22Rv1 (cell line): ENCODE measurements at regions not wholly inside any gene's neighbourhood (a gene's known extent, or its start where the extent isn't known, plus 50 kb on each side); places are given as distances from the start of the nearest gene placed in this dataset.

Experiments used
- H3K27ac ChIP-seq: fragments of 450-650 bp; 2 replicates; pipeline ENCODE4 v1.5.1; 2017
- ZFX ChIP-seq: fragments of 450-650 bp; IDR thresholded peaks from 2 replicates; pipeline ENCODE4 v1.6.1; 2017; ENCODE audit warnings: antibody characterized with exemption, borderline replicate concordance
- TF ChIP-seq, protein P1 (sequence below): fragments of 450-650 bp; IDR thresholded peaks from 2 replicates; pipeline ENCODE4 v1.5.1; 2017; ENCODE audit warnings: mild to moderate bottlenecking

DNA sequence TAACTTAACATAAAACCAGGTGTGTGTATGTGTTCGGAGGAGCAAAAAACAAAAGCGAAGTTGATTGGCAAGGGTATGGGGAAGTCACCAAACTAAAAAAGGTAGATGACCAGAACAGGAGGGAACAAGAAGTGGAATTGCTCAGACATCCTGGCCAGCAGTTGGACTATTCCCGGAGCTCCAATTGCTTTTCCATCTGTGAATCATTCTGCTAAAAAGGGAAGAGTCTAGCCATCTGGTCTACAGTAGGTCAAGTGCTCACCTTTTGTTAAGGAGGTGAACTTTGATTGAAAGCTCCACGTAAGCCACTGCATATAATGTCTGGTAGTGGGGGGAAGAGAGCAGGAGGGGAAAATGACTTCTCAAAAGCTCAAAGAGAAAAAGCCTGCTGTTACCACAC is 50.0 kb upstream of the BET1 start:
- H3K27ac ChIP-seq: no peak overlapping the region
- TF ChIP-seq, protein P1, sequence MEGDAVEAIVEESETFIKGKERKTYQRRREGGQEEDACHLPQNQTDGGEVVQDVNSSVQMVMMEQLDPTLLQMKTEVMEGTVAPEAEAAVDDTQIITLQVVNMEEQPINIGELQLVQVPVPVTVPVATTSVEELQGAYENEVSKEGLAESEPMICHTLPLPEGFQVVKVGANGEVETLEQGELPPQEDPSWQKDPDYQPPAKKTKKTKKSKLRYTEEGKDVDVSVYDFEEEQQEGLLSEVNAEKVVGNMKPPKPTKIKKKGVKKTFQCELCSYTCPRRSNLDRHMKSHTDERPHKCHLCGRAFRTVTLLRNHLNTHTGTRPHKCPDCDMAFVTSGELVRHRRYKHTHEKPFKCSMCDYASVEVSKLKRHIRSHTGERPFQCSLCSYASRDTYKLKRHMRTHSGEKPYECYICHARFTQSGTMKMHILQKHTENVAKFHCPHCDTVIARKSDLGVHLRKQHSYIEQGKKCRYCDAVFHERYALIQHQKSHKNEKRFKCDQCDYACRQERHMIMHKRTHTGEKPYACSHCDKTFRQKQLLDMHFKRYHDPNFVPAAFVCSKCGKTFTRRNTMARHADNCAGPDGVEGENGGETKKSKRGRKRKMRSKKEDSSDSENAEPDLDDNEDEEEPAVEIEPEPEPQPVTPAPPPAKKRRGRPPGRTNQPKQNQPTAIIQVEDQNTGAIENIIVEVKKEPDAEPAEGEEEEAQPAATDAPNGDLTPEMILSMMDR: no peak
- no peak for TF ChIP-seq ZFX

DNA sequence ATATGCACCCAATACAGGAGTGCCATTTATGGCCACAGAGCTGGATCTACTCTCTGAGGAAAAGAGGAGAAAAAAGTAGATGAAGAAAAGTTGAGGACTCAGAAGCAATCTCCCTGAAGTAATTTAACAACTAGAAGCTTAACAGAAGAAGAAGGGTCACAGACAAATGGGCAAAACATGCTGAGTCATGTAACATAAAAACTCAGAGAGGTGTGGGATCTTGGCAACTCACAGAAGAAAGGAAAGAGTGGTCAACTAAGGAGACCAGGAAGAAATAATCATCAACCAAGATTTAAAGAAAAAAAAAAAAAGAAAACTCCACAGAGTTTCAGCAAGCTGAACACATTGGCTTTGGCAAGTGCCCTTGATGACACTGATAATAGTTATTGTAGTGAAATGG is 51.8 kb upstream of the BET1 start:
- TF ChIP-seq ZFX: no peak
- TF ChIP-seq, protein P1: no peak

DNA sequence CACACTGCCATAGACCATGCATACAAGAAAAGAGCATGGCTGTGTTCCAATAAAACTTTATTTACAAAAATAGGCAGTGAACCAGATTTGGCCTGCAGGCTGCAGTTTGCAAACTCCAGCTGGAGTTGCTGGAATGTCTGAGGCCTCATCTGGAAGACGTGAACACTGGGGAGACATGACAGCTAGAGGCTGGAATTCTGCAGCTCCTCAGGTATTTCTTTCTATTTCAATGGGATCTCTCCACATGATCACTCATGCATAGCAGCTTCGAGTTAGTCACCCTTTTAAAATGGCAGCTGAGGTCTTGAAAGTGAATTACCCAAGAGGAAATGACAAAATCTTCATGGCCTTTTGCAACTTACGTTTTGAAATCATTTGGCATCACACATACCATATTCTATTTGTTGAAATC is 52.6 kb upstream of the BET1 start:
- TF ChIP-seq ZFX: no peak
- H3K27ac ChIP-seq: no peak overlapping the region

More for the DNA sequence above, 51.8 kb upstream of the BET1 start:
- no peak overlapping the region for H3K27ac ChIP-seq

DNA sequence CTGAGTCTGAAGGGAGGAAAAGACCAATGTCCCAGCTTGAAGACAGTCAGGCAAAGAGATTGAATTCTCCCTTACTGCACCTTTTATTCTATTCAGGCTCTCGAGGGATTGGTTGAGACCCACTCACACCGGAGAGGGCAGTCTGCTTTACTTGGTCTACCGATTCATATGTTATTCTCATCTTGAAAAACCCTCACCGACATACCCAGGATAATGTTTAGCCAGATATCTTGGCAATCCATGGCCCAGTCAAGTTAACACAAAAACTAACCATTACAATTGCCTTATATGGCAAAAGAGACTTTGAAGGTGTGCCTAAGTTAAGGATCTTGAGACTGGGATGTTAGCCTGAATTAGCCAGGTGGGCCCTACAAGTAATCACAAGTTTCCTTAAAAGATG is 53.8 kb upstream of the BET1 start:
- TF ChIP-seq ZFX: no peak
- TF ChIP-seq, protein P1: no peak
- H3K27ac ChIP-seq: no peak overlapping the region

DNA sequence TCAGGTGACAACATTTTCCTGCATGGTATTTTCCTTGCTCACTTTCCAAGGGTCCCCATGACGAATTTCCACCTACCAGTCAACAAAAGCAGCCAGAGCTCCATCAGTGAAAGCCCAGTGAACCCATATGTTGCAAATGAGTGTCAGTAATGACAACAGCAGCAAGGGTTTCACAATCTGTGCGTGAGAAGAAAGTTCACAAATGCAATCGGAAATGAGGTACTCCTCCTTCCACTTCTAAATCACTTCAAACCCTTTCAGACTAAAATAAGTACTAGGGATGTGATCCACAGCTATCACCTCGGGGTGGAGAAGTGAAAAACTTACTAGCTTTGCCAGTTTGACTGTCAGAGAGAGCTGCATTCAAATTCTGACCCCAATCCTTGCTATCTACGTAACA is 55.6 kb upstream of the BET1 start:
- no peak overlapping the region for H3K27ac ChIP-seq

DNA sequence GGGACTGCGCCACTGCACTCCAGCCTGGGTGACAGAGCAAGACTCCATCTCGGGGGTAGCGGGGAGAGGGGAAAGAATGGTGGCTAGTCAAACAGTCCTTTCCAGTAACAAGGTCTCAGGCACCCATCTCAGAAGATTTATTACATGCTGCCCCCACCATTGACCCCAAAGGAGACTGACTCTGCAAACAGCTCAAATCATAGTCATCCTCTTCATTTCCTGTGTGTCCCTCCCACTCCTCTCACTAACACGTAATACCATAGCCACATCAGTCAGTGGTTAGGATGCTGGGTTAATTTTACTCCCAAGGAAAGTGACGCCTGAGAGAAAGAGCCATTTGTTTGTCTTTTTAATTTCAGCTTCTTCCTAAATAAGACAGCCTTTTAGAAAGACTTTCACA is 56.6 kb upstream of the BET1 start:
- H3K27ac ChIP-seq: no peak overlapping the region
- no peak for TF ChIP-seq ZFX
- TF ChIP-seq, protein P1: no peak

More for the DNA sequence above, 55.6 kb upstream of the BET1 start:
- TF ChIP-seq ZFX: no peak
- TF ChIP-seq, protein P1: no peak

DNA sequence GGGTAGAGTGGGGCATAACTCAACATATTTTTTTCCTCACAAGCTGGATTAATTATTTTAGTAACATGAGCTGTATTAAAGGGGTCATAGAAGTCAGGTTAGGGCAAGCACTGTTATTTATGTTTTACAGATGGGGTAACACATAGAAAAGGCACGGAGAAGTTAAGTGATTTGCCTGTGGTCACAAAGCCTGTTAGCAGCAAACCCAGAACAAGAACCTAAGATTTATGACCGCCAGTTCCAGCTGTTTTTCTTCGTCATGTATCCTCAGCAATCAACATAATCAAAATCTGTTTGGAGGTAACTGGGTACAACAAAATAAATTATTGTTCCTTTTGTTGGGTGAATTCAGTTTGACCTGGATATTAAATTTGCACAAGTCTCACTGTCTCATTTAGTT is 57.2 kb upstream of the BET1 start:
- TF ChIP-seq, protein P1: no peak
- TF ChIP-seq ZFX: no peak
- no peak overlapping the region for H3K27ac ChIP-seq

DNA sequence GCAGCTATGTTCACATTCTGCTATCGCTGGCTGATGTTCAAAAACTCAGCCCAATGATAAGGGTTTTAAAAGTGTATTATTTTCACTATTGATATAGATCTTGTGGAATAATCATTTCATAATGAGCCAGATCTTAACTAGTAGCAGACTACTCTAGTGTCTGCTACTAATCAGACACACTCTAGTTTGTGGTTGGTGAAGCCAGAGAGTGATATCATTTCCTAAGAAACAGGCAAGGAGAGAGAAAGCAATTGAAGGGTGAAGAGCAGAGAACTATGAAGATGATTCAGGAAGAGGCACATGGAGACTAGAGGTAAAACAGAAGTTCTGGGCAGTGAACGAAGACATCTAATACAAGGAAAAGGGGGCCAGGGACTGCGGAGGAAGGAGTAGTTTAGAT is 58.2 kb upstream of the BET1 start:
- no peak for TF ChIP-seq ZFX
- TF ChIP-seq, protein P1: no peak
- H3K27ac ChIP-seq: no peak overlapping the region
